Endothelial cell of hepatic sinusoid (primary cell): ENCODE measurements at regions not wholly inside any gene's neighbourhood (a gene's known extent, or its start where the extent isn't known, plus 50 kb on each side); places are given as distances from the start of the nearest gene placed in this dataset.

Source experiments
- in situ Hi-C: cut with HindIII; loops from 2 replicates; pipeline ENCODE4 v1.10.0; 2017; ENCODE audit warnings: low sequenced_read_pairs

- in situ Hi-C loops, result no loop called here
Measured at GRCh38 chr9:14471041-14471440, 157.1 kb upstream of the NFIB start.

- in situ Hi-C loops, result no loop called here
Measured at GRCh38 chr9:14467675-14468374, 153.9 kb upstream of the NFIB start.

GRCh38 chr9:14466828-14467227 lies 152.9 kb upstream of the NFIB start:
- in situ Hi-C loops, result no loop called here

GRCh38 chr9:14466429-14466818 lies 152.5 kb upstream of the NFIB start:
- in situ Hi-C loops, result no loop called here

GRCh38 chr9:14462950-14463349 lies 149.0 kb upstream of the NFIB start:
- in situ Hi-C loops, result no loop called here

GRCh38 chr9:14455243-14455642 lies 141.3 kb upstream of the NFIB start:
- in situ Hi-C loops, result no loop called here

- in situ Hi-C loops, result no loop called here
Measured at GRCh38 chr9:14453286-14453685, 139.3 kb upstream of the NFIB start.

- in situ Hi-C loops, result no loop called here
Measured at GRCh38 chr9:14452539-14452938, 138.6 kb upstream of the NFIB start.

GRCh38 chr9:14451949-14452348 lies 138.0 kb upstream of the NFIB start:
- in situ Hi-C loops, result no loop called here

GRCh38 chr9:14447103-14447502 lies 133.2 kb upstream of the NFIB start:
- in situ Hi-C loops, result loop anchor here (25.0 kb wide), 1 partner anchor 1010 kb away; no protein-coding TSS in a partner anchor

GRCh38 chr9:14445946-14446345 lies 132.0 kb upstream of the NFIB start:
- in situ Hi-C loops, result loop anchor here (25.0 kb wide), 1 partner anchor 1009 kb away; no protein-coding TSS in a partner anchor

- in situ Hi-C loops, result loop anchor here (25.0 kb wide), 1 partner anchor 1006 kb away; no protein-coding TSS in a partner anchor
Measured at GRCh38 chr9:14442956-14443355, 129.0 kb upstream of the NFIB start.

GRCh38 chr9:14441976-14442651 lies 128.2 kb upstream of the NFIB start:
- in situ Hi-C loops, result loop anchor here (25.0 kb wide), 1 partner anchor 1005 kb away; no protein-coding TSS in a partner anchor

GRCh38 chr9:14441115-14441514 lies 127.2 kb upstream of the NFIB start:
- in situ Hi-C loops, result loop anchor here (25.0 kb wide), 1 partner anchor 1004 kb away; no protein-coding TSS in a partner anchor

GRCh38 chr9:14440062-14440461 lies 126.1 kb upstream of the NFIB start:
- in situ Hi-C loops, result loop anchor here (25.0 kb wide), 1 partner anchor 1003 kb away; no protein-coding TSS in a partner anchor

GRCh38 chr9:14439555-14439954 lies 125.6 kb upstream of the NFIB start:
- in situ Hi-C loops, result loop anchor here (25.0 kb wide), 1 partner anchor 1002 kb away; no protein-coding TSS in a partner anchor

- in situ Hi-C loops, result loop anchor here (25.0 kb wide), 1 partner anchor 1001 kb away; no protein-coding TSS in a partner anchor
Measured at GRCh38 chr9:14438232-14439021, 124.5 kb upstream of the NFIB start.

GRCh38 chr9:14437354-14438231 lies 123.7 kb upstream of the NFIB start:
- in situ Hi-C loops, result loop anchor here (25.0 kb wide), 1 partner anchor 1000 kb away; no protein-coding TSS in a partner anchor

GRCh38 chr9:14435871-14436270 lies 121.9 kb upstream of the NFIB start:
- in situ Hi-C loops, result loop anchor here (25.0 kb wide), 1 partner anchor 999 kb away; no protein-coding TSS in a partner anchor
